H9 (cell line): ENCODE measurements at regions not wholly inside any gene's neighbourhood (a gene's known extent, or its start where the extent isn't known, plus 50 kb on each side); places are given as distances from the start of the nearest gene placed in this dataset.

ENCODE experiments used
- DNase-seq: peaks from one replicate; pipeline ENCODE4 v3.0.0-alpha.2; 2017
- H2AFZ ChIP-seq: one replicate; pipeline ENCODE4 v1.6.1; 2013; ENCODE audit warnings: mild to moderate bottlenecking, low read length, control low read depth, moderate library complexity
- H2AK5ac ChIP-seq: 2 replicates; pipeline ENCODE4 v1.6.1; 2013; ENCODE audit warnings: low read length, control low read depth, mixed read lengths; ENCODE audit not compliant: insufficient read length
- H2BK120ac ChIP-seq: one replicate; pipeline ENCODE4 v1.6.1; 2013; ENCODE audit warnings: low read depth, mild to moderate bottlenecking, low read length, control low read depth, inconsistent platforms; ENCODE audit not compliant: poor library complexity, severe bottlenecking
- H2BK12ac ChIP-seq: 2 replicates; pipeline ENCODE4 v1.6.1; 2013; ENCODE audit warnings: low read length, control low read depth, mixed read lengths, low read depth; ENCODE audit not compliant: insufficient read length
- H2BK15ac ChIP-seq: 2 replicates; pipeline ENCODE4 v1.6.1; 2013; ENCODE audit warnings: low read depth, low read length, control low read depth
- H2BK20ac ChIP-seq: one replicate; pipeline ENCODE4 v1.6.1; 2013; ENCODE audit warnings: low read depth, mild to moderate bottlenecking, low read length, control low read depth, inconsistent platforms; ENCODE audit not compliant: poor library complexity, severe bottlenecking
- H2BK5ac ChIP-seq: 2 replicates; pipeline ENCODE4 v1.6.1; 2013; ENCODE audit warnings: low read length, control low read depth, mixed read lengths; ENCODE audit not compliant: insufficient read length
- H3K14ac ChIP-seq: 2 replicates; pipeline ENCODE4 v1.6.1; 2013; ENCODE audit warnings: low read length, control low read depth; ENCODE audit not compliant: insufficient read depth
- H3K18ac ChIP-seq: 2 replicates; pipeline ENCODE4 v1.6.1; 2013; ENCODE audit warnings: low read depth, mild to moderate bottlenecking, mixed read lengths, low read length, control low read depth; ENCODE audit not compliant: insufficient read length
- H3K23ac ChIP-seq: 2 replicates; pipeline ENCODE4 v1.6.1; 2013; ENCODE audit warnings: low read length, control low read depth, mixed read lengths, low read depth; ENCODE audit not compliant: insufficient read length
- H3K23me2 ChIP-seq: 2 replicates; pipeline ENCODE4 v1.6.1; 2013; ENCODE audit warnings: low read depth, mild to moderate bottlenecking, mixed read lengths, low read length, control low read depth; ENCODE audit not compliant: insufficient read length, poor library complexity, severe bottlenecking
- H3K27ac ChIP-seq: 2 replicates; pipeline ENCODE4 v1.5.1; 2013; ENCODE audit warnings: low read length, control low read depth, mixed read lengths, low read depth; ENCODE audit not compliant: insufficient read length
- H3K27me3 ChIP-seq: 2 replicates; pipeline ENCODE4 v1.6.1; 2013; ENCODE audit warnings: low read length, control low read depth, inconsistent platforms; ENCODE audit not compliant: insufficient read depth
- H3K4ac ChIP-seq: 2 replicates; pipeline ENCODE4 v1.6.1; 2013; ENCODE audit warnings: low read depth, mild to moderate bottlenecking, control low read depth, inconsistent platforms, low read length, moderate library complexity
- H3K4me1 ChIP-seq: 2 replicates; pipeline ENCODE4 v1.6.1; 2013; ENCODE audit warnings: low read length, control low read depth, inconsistent platforms; ENCODE audit not compliant: insufficient read depth
- H3K4me2 ChIP-seq: 2 replicates; pipeline ENCODE4 v1.6.1; 2013; ENCODE audit warnings: low read length, control low read depth, mixed read lengths; ENCODE audit not compliant: insufficient read length, insufficient read depth
- H3K56ac ChIP-seq: 2 replicates; pipeline ENCODE4 v1.6.1; 2013; ENCODE audit warnings: low read depth, mild to moderate bottlenecking, mixed read lengths, low read length, control low read depth; ENCODE audit not compliant: insufficient read length
- H3K79me1 ChIP-seq: 2 replicates; pipeline ENCODE4 v1.6.1; 2013; ENCODE audit warnings: low read depth, mild to moderate bottlenecking, moderate library complexity, low read length, control low read depth, inconsistent platforms; ENCODE audit not compliant: insufficient read depth, poor library complexity, severe bottlenecking
- H3K79me2 ChIP-seq: 2 replicates; pipeline ENCODE4 v1.6.1; 2013; ENCODE audit warnings: low read length, control low read depth, inconsistent platforms; ENCODE audit not compliant: insufficient read depth
- H3K9ac ChIP-seq: 2 replicates; pipeline ENCODE4 v1.6.1; 2013; ENCODE audit warnings: low read length, control low read depth, mixed read lengths; ENCODE audit not compliant: insufficient read length; ENCODE audit errors: extremely low read depth
- H3K9me3 ChIP-seq: one replicate; pipeline ENCODE4 v1.6.1; 2013; ENCODE audit warnings: low read depth, low read length, inconsistent platforms; ENCODE audit not compliant: control insufficient read depth
- H3T11ph ChIP-seq: one replicate; pipeline ENCODE4 v1.6.1; 2013; ENCODE audit warnings: mild to moderate bottlenecking, low read length, control low read depth, inconsistent platforms
- H4K20me1 ChIP-seq: one replicate; pipeline ENCODE4 v1.6.1; 2013; ENCODE audit not compliant: control insufficient read depth, insufficient read length, insufficient read depth
- H4K5ac ChIP-seq: 2 replicates; pipeline ENCODE4 v1.6.1; 2013; ENCODE audit warnings: low read depth, mild to moderate bottlenecking, mixed read lengths, low read length, control low read depth; ENCODE audit not compliant: insufficient read length
- H4K8ac ChIP-seq: replicated peaks from 2 replicates; pipeline ENCODE4 v1.6.1; 2013; ENCODE audit warnings: low read length, control low read depth, mixed read lengths, low read depth; ENCODE audit not compliant: insufficient read length
- H4K91ac ChIP-seq: 2 replicates; pipeline ENCODE4 v1.6.1; 2013; ENCODE audit warnings: low read depth, mild to moderate bottlenecking, moderate library complexity, mixed read lengths, low read length, control low read depth; ENCODE audit not compliant: insufficient read length
- H3K27ac Mint-ChIP-seq, 3 experiments: 2 replicates in 2 of 3; 3 replicates in 1 of 3; pipeline ENCODE4 v1.8.0; 2020 to 2021; ENCODE audit warnings: mixed read lengths in 3 of 3, mild to moderate bottlenecking in 1 of 3, moderate library complexity in 1 of 3
- H3K27me3 Mint-ChIP-seq: 2 replicates; pipeline ENCODE4 v1.8.0; 2021; ENCODE audit warnings: low read depth, mild to moderate bottlenecking, moderate library complexity, mixed read lengths
- H3K36me3 Mint-ChIP-seq, 3 experiments: 2 replicates in 2 of 3; 3 replicates in 1 of 3; pipeline ENCODE4 v1.8.0; 2020 to 2021; ENCODE audit warnings: low read depth in 3 of 3, mixed read lengths in 3 of 3; ENCODE audit not compliant: insufficient read depth in 1 of 3
- H3K4me1 Mint-ChIP-seq, 2 experiments: 2 replicates each; pipeline ENCODE4 v1.8.0; 2020; ENCODE audit warnings: mixed read lengths in 2 of 2
- H3K4me3 Mint-ChIP-seq, 2 experiments: 2 replicates in 1 of 2; 3 replicates in 1 of 2; pipeline ENCODE4 v1.8.0; 2020 to 2021; ENCODE audit warnings: mild to moderate bottlenecking in 2 of 2, mixed read lengths in 2 of 2, moderate library complexity in 1 of 2
- H3K9me3 Mint-ChIP-seq, 2 experiments: 2 replicates in 1 of 2; 3 replicates in 1 of 2; pipeline ENCODE4 v1.8.0; 2020; ENCODE audit warnings: mild to moderate bottlenecking in 2 of 2, mixed read lengths in 2 of 2, moderate library complexity in 1 of 2
- CTCF ChIP-seq: fragments of 200-600 bp; sonication (generic); conservative IDR thresholded peaks from 3 replicates; pipeline ENCODE4 v1.8.0; 2021; ENCODE audit warnings: antibody characterized with exemption, mild to moderate bottlenecking
- WGBS: extraction: QIAGEN DNeasy Blood & Tissue Kit; methylation state at CpG from one replicate; pipeline ENCODE4 v1.1.7; 2013; ENCODE audit warnings: missing lambda C conversion rate, low lambda C conversion rate, mixed read lengths; ENCODE audit not compliant: insufficient read length; ENCODE audit errors: extremely low coverage; 5-methylcytosine and 5-hydroxymethylcytosine counted together

GRCh38 chr4:12889054-12889453, 595.1 kb downstream of the RAB28 start:
- no peak for TF ChIP-seq CTCF
- no peak for DNase-seq
- H3K9me3 Mint-ChIP-seq, result no peaks in the 10 kb centered on the region; a peak in 2 of 5 replicates
- Histone ChIP-seq H3K4me1 (no peaks in the 10 kb centered on the region), H3T11ph (no peak overlapping the region), H3K4me2 (no peak overlapping the region), H3K27me3 (no peaks in the 10 kb centered on the region), H3K23me2 (no peaks in the 10 kb centered on the region), H4K5ac (no peak overlapping the region), H3K79me1 (no peaks in the 10 kb centered on the region), H3K18ac (no peak overlapping the region), H4K91ac (no peak overlapping the region), H2BK5ac (no peak overlapping the region), H2AFZ (no peak overlapping the region), H2BK120ac (no peak overlapping the region), H2BK15ac (no peak overlapping the region), H3K56ac (no peak overlapping the region), H4K8ac (no peak overlapping the region), H3K9ac (no peak overlapping the region), H3K79me2 (no peaks in the 10 kb centered on the region), H3K9me3 (no peaks in the 10 kb centered on the region), H3K4ac (no peak overlapping the region), H3K14ac (no peak overlapping the region), H3K27ac (no peak overlapping the region), H2BK20ac (no peak overlapping the region), H4K20me1 (no peaks in the 10 kb centered on the region), H3K23ac (no peak overlapping the region), H2BK12ac (no peak overlapping the region), H2AK5ac (no peak overlapping the region)
- H3K36me3 Mint-ChIP-seq, result peaks cover 0 to 5% (median 0%) of the 10 kb centered on the region in 3 experiments; a peak in 1 of 7 replicates
- H3K27me3 Mint-ChIP-seq, result no peaks in the 10 kb centered on the region
- WGBS, result no CpG with 5 or more reads among the region's 3 CpGs
- H3K27ac Mint-ChIP-seq, result no peak overlapping the region
- no peak overlapping the region for H3K4me3 Mint-ChIP-seq
- peaks cover 20 to 29% of the 10 kb centered on the region in 2 experiments for H3K4me1 Mint-ChIP-seq
